A549 (cell line): ENCODE measurements at regions not wholly inside any gene's neighbourhood (a gene's known extent, or its start where the extent isn't known, plus 50 kb on each side); places are given as distances from the start of the nearest gene placed in this dataset.

Source experiments
- BHLHE40 ChIP-seq: IDR thresholded peaks from 2 replicates; pipeline ENCODE4 v1.6.1; 2012; ENCODE audit warnings: low read depth, low read length, inconsistent platforms
- CTCF ChIP-seq: fragments of >200 bp; sonication (Bioruptor Twin); formaldehyde crosslinking; IDR thresholded peaks from 3 replicates; pipeline ENCODE4 v1.5.1; 2016
- EP300 ChIP-seq, 2 experiments: fragments of >200 bp; sonication (Bioruptor Twin); formaldehyde crosslinking; IDR thresholded peaks; 2 replicates in 1 of 2; 3 replicates in 1 of 2; pipeline ENCODE4 v1.6.1; 2016 to 2017
- KDM1A ChIP-seq: fragments of 200-600 bp; sonication (generic); IDR thresholded peaks from 2 replicates; pipeline ENCODE4 v1.6.1; 2016; ENCODE audit warnings: low read depth, mild to moderate bottlenecking
- MYC ChIP-seq: IDR thresholded peaks from 2 replicates; pipeline ENCODE4 v1.6.1; 2012; ENCODE audit warnings: mild to moderate bottlenecking, inconsistent platforms, low read length, improper control_type of control experiment, borderline replicate concordance
- NR3C1 ChIP-seq: fragments of >200 bp; sonication (Bioruptor Twin); formaldehyde crosslinking; IDR thresholded peaks from 3 replicates; pipeline ENCODE4 v1.6.1; 2017
- POLR2A ChIP-seq: IDR thresholded peaks from 2 replicates; pipeline ENCODE4 v1.6.1; 2012; ENCODE audit warnings: mild to moderate bottlenecking, low read length
- RFX5 ChIP-seq: fragments of 450-650 bp; IDR thresholded peaks from 2 replicates; pipeline ENCODE4 v1.7.1; 2014; ENCODE audit warnings: antibody characterized with exemption, mild to moderate bottlenecking, moderate library complexity
- USF2 ChIP-seq: fragments of 450-650 bp; IDR thresholded peaks from 2 replicates; pipeline ENCODE4 v1.6.1; 2014; ENCODE audit warnings: antibody characterized with exemption
- ZFP36 ChIP-seq: fragments of 450-650 bp; IDR thresholded peaks from 2 replicates; pipeline ENCODE4 v1.6.1; 2014; ENCODE audit warnings: borderline replicate concordance; ENCODE audit not compliant: partially characterized antibody
- ZSCAN20 ChIP-seq: fragments of 250-450 bp; sonication (Bioruptor Pico); IDR thresholded peaks from 2 replicates; pipeline ENCODE4 v1.8.0; 2022; ENCODE audit warnings: mild to moderate bottlenecking, moderate library complexity
- TF ChIP-seq, protein P1 (sequence below): IDR thresholded peaks from 2 replicates; pipeline ENCODE4 v1.6.1; 2012
- TF ChIP-seq, protein P2 (sequence below): fragments of 150-350 bp; IDR thresholded peaks from 2 replicates; pipeline ENCODE4 v1.6.1; 2014; ENCODE audit warnings: low read depth, mild to moderate bottlenecking, low read length
- TF ChIP-seq, protein P3 (sequence below): IDR thresholded peaks from 2 replicates; pipeline ENCODE4 v1.6.1; 2012; ENCODE audit warnings: low read depth, borderline replicate concordance

DNA sequence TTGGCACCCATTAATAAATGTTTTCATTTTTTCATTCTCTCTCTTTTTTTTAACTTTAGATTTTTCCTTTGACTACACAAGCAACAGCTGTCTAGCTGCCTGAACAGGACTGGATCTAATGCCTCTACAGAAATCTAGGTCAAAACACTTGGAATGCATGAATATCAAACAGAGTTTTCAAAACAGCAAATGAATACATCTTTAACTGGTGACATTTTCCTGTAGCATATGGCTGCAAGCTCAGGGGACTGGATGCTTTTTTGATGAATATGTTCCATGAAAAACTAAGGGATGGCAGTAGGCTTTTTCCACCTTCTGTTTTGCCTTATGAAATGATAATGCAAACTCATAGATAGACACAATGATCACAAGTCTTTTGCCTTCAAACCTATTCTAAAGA, 661.7 kb downstream of the MCTP2 start:
- TF ChIP-seq EP300 (IDR thresholded peaks at IDR 0.05) (no peak), CTCF (no peak), USF2 (no peak), POLR2A (no peak), MYC (no peak), KDM1A (no peak), RFX5 (no peak), NR3C1 (no peak), ZFP36 (no peak), BHLHE40 (no peak), ZSCAN20 (CRISPR knock-in tag) (no peak)
- TF ChIP-seq, protein P1, sequence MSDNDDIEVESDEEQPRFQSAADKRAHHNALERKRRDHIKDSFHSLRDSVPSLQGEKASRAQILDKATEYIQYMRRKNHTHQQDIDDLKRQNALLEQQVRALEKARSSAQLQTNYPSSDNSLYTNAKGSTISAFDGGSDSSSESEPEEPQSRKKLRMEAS, result no peak
- TF ChIP-seq, protein P2, sequence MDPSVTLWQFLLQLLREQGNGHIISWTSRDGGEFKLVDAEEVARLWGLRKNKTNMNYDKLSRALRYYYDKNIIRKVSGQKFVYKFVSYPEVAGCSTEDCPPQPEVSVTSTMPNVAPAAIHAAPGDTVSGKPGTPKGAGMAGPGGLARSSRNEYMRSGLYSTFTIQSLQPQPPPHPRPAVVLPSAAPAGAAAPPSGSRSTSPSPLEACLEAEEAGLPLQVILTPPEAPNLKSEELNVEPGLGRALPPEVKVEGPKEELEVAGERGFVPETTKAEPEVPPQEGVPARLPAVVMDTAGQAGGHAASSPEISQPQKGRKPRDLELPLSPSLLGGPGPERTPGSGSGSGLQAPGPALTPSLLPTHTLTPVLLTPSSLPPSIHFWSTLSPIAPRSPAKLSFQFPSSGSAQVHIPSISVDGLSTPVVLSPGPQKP, result no peak
- TF ChIP-seq, protein P3, sequence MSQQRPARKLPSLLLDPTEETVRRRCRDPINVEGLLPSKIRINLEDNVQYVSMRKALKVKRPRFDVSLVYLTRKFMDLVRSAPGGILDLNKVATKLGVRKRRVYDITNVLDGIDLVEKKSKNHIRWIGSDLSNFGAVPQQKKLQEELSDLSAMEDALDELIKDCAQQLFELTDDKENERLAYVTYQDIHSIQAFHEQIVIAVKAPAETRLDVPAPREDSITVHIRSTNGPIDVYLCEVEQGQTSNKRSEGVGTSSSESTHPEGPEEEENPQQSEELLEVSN, result no peak
